ENCODE measurements at regions not wholly inside any gene's neighbourhood (a gene's known extent, or its start where the extent isn't known, plus 50 kb on each side); places are given as distances from the start of the nearest gene placed in this dataset.
"Not testable (repeated sequence)": the region's sequence is repeated elsewhere in the genome, so short reads cannot be mapped to it uniquely, and the experiment has no call there.

- DNase-seq (ENCODE audit: low read depth) = peak; percentile 63
Observed at GRCh38 chr5:53407373-53407772, 73.1 kb upstream of the FST start.

GRCh38 chr5:53411388-53411787 lies 69.0 kb upstream of the FST start:
- no peak for DNase-seq (ENCODE audit: low read depth)

- DNase-seq (ENCODE audit: low read depth) = not testable (repeated sequence)
Observed at GRCh38 chr5:53412499-53412898, 67.9 kb upstream of the FST start.

- no peak for DNase-seq (ENCODE audit: low read depth)
Observed at GRCh38 chr5:53416144-53416738, 64.2 kb upstream of the FST start.

- DNase-seq (ENCODE audit: low read depth) = no peak
Observed at GRCh38 chr5:53418409-53418808, 62.0 kb upstream of the FST start.

GRCh38 chr5:53418826-53419658 lies 61.4 kb upstream of the FST start:
- peak; percentile 88 for DNase-seq (ENCODE audit: low read depth)

- no peak for DNase-seq (ENCODE audit: low read depth)
Observed at GRCh38 chr5:53422539-53422938, 57.9 kb upstream of the FST start.

- no peak for DNase-seq (ENCODE audit: low read depth)
Observed at GRCh38 chr5:53423724-53424123, 56.7 kb upstream of the FST start.

GRCh38 chr5:53424686-53425615 lies 55.5 kb upstream of the FST start:
- DNase-seq (ENCODE audit: low read depth) = no peak

GRCh38 chr5:53425687-53426511 lies 54.5 kb upstream of the FST start:
- DNase-seq (ENCODE audit: low read depth) = no peak

- DNase-seq (ENCODE audit: low read depth) = no peak
Observed at GRCh38 chr5:53426512-53426830, 54.0 kb upstream of the FST start.

- DNase-seq (ENCODE audit: low read depth) = no peak
Observed at GRCh38 chr5:53426878-53427277, 53.6 kb upstream of the FST start.

GRCh38 chr5:53427965-53428364 lies 52.5 kb upstream of the FST start:
- DNase-seq (ENCODE audit: low read depth) = no peak

- DNase-seq (ENCODE audit: low read depth) = no peak
Observed at GRCh38 chr5:53429706-53430105, 50.7 kb upstream of the FST start.

GRCh38 chr5:53430618-53431252 lies 49.7 kb upstream of the FST start:
- DNase-seq (ENCODE audit: low read depth) = peak; percentile 83

All from LHCN-M2 (cell line).